Jurkat, Clone E6-1 (cell line): ENCODE measurements at regions not wholly inside any gene's neighbourhood (a gene's known extent, or its start where the extent isn't known, plus 50 kb on each side); places are given as distances from the start of the nearest gene placed in this dataset.

Source experiments
- DNase-seq: peaks from one replicate; pipeline ENCODE4 v3.0.0-alpha.2; 2011; ENCODE audit warnings: low read depth, low spot score
- H3K4me3 ChIP-seq: 2 replicates; pipeline ENCODE4 v1.5.1; 2011; ENCODE audit warnings: mild to moderate bottlenecking, low read length, control low read depth, moderate library complexity

GRCh38 chr4:54607067-54607466 lies 50.7 kb upstream of the KIT start:
- no peak for DNase-seq
- H3K4me3 ChIP-seq: no peak overlapping the region

- DNase-seq: no peak
- H3K4me3 ChIP-seq: no peak overlapping the region
Observed at GRCh38 chr4:54607521-54607920, 50.2 kb upstream of the KIT start.
